OCI-M2 (cell line): ENCODE measurements at regions not wholly inside any gene's neighbourhood (a gene's known extent, or its start where the extent isn't known, plus 50 kb on each side); places are given as distances from the start of the nearest gene placed in this dataset.

Source experiments
- DNase-seq: peaks from one replicate; lab custom pipeline; 2025; ENCODE audit not compliant: unreplicated experiment; lab: John Stamatoyannopoulos, UW

GRCh38 chr3:104519468-104520227 is 847.1 kb upstream of the ALCAM start:
- no peak for DNase-seq

DNA sequence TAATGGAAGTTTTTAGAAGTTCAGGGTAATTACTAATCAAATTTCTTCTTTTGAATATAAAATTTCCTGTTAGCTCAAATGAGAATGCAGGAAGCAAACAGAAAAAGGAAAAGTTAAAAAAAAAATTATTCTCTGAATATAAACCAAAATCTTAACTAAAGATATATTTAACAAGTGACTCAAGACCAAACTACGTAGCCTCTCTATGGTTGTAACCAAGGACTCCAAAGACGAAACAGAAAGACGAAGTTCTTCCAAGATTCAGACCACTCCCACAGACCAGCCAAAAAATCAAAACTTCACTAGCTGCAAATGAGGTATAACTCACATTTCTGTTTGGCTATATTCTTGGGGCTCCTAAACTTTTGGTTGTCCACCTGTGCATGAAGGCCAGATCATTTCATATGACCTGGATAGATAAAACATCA is 846.5 kb upstream of the ALCAM start:
- DNase-seq: no peak

- DNase-seq: no peak
These were observed 844.9 kb upstream of the ALCAM start for GRCh38 chr3:104521606-104522336.

DNA sequence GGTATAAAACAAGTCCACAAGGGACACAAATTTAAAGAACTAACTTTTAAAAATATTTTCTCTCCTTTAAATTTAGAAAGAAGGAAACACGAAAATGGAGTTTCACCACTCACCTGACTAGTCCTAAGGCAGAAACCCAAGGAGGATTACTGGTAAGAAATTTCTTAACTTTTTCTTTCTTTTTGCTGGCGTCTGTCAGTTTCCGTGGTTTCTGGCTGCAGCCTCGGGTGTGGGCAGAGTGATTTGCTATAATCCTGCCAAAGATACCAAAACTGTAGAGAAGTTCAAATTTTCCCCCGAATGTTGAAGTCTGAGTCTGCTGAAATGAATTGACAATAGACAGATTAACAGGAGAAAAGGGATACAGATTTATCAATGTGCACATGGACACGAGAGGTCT is 843.6 kb upstream of the ALCAM start:
- no peak for DNase-seq

GRCh38 chr3:104526901-104527401 is 839.8 kb upstream of the ALCAM start:
- no peak for DNase-seq

DNA sequence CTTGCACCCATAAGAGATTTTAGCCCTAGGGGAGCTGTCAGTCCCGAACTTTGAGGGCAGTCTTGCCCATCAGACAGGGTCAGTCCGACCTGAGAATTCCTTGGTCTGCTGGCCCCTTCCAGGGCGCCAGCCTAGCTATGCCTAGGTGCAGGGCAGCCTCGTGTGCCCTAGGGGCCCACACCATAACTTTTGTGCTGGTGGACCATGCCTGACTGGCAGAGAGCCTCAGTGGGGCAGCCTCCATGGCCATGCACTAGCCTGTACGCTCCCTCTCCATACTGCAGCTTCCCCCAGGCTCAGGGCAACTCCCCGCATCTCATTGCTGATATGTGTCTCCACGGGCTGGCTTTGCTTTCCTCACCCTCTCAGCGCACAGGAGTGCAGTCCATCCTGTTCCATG is 835.8 kb upstream of the ALCAM start:
- DNase-seq: no peak

DNA sequence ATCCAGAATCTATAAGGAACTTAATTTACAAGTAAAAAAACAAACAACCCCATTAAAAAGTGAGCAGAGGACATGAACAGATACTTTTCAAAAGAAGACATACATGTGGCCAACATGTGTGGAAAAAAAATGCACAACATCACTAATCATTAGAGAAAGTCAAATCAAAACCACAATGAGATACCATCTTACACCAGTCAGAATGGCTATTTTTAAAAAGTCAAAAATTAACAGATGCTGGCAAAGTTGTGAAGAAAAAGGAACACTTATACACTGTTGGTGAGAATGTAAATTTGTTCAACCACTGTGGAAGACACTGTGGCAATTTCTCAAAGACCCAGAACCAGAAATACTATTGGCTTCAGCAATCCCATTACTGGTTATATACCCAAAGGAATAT is 830.0 kb upstream of the ALCAM start:
- no peak for DNase-seq

GRCh38 chr3:104537323-104537722 is 829.4 kb upstream of the ALCAM start:
- DNase-seq: no peak

DNA sequence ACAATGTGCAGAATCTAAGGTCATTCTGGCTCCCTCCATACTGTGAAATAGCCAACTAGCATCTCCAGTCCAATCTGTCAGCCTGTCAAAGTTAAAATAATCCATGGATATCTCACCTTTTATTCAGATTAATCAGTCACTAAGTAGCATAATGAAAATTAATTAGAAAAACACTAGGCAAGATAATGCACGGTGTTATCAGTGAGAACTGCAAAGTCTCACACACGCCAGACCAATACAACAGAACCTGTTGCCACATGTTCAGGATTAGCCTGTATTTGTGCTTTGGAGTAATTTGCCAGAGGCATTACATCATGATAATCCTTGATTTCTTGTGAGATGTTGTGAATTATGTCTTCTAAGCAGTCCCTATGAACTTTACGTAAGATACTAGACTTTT is 820.4 kb upstream of the ALCAM start:
- DNase-seq: no peak

DNA sequence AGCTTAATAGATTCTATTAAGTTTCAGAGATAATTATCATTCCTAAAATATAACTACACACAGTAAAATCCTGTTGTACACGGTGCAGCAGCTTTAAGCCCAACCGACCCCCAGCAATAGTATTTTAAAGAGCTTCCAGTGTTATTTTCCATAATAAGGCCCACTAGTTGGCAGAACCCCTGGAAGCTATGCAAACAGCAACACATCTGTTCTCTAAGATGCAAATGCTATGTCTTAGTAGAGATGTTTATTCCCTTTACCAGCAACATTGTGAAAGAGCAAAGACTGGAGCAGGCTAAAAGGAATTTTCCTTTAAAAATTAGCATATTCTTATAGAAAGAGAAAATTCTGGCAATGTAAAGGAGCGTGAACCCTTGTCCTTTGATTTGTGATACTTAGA is 819.7 kb upstream of the ALCAM start:
- no peak for DNase-seq

DNA sequence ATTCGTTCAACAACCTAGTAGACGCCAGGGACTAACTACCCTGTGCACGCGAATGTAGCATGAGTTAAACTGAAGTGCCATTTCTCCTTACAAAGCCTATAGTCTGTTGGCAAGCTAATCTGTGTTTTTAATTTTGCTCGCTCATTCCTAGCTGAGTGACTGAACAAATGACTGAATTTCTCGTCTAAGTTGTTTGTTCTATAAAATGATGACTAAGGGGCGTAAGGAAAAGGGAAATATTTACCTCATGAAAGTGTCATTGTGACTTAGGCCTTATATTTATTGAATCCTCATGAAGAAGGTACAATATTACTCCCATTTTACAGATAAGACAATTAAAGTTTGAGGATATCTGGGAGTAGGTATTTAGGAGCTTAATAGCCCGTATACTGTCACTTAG is 818.3 kb upstream of the ALCAM start:
- no peak for DNase-seq

- DNase-seq: no peak
These were observed 817.5 kb upstream of the ALCAM start for GRCh38 chr3:104549099-104549714.

DNA sequence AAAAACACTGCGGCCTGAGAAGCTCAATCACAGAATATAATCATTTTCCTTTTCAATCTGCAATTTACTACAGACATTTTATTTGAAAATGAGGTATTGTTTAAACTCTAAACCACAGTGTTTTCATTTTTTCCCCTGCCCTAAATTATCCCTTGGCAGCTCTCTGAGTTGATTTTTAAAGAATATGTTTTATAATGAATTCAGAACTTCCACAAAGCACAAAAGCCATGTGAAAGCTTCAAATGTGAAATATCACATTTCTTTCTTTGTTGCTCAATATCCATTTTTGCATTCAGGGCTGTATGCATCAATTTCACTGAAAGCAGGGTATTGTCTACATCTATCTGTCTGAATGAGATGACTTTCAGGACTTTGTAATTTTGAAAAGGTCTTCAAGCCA is 813.6 kb upstream of the ALCAM start:
- DNase-seq: no peak

DNA sequence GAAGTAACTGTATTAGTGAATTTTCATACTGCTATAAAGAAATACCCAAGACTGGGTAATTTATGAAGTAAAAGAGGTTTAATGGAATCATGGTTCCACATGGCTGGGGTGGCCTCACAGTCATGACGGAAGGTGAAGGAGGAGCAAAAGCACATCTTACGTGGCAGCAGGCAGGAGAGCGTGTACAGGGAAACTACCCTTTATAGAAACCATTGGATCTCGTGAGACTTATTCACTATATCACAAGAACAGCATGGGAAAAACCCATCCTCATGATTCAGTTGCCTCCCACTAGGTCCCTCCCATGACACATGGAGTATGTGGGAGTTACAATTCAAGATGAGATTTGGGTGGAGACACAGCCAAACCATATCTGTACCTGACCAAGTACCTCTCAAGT is 812.3 kb upstream of the ALCAM start:
- no peak for DNase-seq

DNA sequence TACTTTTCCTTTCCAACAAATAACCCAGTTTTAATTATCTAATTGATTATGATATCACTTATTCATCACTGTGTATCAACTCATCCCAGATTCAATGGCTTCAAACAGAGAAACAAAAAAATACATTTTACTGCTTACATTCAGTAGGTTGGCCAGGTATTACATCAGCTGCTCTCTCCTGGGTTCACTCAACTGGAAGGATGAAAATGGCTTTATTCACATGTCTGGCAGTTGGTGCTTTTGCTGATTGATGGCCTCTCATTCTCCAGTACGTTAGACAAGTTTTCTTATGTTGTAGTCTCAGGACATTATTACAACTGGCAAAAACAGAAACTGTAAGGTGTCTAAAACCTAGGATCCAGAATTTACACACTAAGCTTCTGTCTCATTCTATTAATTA is 811.0 kb upstream of the ALCAM start:
- DNase-seq: no peak

GRCh38 chr3:104556372-104557078 is 810.2 kb upstream of the ALCAM start:
- no peak for DNase-seq

DNA sequence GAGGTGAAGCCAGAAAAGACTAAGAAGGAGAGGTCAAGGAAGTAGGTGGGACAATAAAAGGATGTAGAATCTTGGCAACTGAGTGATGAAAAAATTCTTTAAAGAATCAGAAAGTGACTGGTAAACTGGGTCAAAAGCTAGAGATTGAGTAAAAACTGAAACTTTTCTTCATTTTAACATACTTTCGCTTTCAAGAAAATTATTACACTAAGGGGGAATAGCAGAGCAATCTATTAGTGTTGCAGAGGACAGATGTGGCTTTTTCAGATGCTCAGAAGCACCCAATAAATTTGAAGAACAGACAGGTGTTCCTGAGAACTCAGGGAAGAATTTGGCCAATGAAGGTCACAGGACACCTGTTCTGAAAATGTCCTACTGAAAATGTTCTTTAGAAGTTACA is 805.4 kb upstream of the ALCAM start:
- DNase-seq: no peak

DNA sequence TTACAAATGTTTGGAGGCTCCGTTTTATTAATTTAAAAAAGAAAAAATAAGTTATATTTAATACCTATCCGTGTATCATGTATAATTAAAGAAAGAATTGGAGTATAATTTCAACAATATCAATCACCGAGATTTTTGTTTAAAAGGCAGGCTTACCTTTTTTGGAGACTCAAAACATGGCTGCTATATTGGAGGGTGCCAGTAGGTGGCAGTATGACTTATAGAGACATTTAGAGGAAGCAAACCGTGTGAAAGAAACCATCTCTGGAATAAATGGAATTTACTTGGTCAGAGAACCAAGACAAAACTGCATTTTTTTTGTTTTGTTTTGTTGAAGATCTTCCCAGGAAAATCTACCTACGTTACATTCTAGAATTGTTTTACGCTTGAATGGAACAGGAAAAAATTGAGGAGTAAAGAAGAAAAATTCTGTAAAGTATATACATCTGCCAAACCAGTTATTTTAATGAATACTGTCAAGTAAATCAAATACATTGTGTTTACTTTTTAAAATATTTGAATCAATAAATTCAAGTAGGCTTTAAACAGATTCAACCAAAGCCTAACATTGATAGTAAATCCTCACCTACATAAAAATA is 802.6 kb upstream of the ALCAM start:
- DNase-seq: no peak

DNA sequence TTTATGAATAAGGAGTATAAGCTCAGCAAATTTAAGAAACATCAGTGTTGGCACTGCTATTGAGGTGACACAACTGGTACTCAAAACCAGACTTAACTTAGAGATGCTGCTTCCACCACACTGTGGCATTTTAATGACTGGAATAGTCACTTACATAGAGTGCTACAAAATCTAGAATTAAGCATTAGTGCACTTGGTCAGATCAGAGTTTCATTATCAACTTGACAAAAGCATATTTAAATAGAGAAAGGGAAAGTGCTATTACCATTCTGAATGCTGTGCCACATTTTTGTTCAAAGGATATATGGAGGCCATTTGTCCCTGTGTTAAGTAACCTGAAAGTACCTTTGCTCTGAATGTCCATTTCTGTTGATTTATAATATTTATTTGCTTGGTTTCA is 800.7 kb upstream of the ALCAM start:
- DNase-seq: no peak

DNA sequence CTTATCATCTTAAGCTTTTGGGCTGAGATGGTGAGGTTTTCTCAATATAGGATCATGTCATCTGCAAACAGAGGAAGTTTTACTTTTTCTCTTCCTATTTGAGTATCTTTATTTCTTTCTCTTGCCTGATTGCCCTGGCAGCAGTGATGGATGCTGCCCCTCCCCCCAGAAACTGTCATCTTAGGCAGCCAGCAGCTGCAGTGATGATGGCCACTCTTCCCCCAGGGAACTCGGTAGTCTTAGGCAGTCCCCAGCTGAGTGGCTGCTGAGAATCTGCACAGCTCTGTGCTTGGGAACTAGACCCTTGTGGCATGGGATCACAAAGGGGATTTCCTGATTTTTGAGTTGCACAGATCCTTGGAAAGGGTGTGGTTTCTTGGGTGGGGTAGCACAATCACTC is 791.1 kb upstream of the ALCAM start:
- DNase-seq: no peak

DNA sequence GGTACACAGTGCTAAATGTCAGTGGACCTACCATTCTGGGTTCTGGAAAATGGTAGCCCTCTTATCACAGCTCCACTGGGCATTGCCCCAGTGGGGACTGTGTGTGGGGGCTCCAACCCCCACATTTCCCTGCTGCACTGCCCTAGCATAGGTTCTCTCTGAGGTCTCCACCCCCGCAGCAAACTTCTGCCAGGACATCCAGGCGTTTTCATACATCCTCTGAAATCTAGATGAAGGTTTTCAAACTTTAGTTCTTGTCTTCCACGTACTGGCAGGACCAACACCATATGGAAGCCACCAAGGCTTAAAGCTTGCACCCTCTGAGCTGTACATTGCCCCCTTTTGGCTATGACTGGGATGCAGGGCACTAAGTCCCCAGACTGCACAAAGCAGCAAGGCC is 788.2 kb upstream of the ALCAM start:
- DNase-seq: no peak
